ENCODE measurements at regions not wholly inside any gene's neighbourhood (a gene's known extent, or its start where the extent isn't known, plus 50 kb on each side); places are given as distances from the start of the nearest gene placed in this dataset.

- TF ChIP-seq EZH2 (IDR thresholded peaks at IDR 0.05; ENCODE audit: low read length, unreplicated experiment) = no peak
- no peak for TF ChIP-seq CTCF (conservative IDR thresholded peaks at IDR 0.05; ENCODE audit: low read depth, low read length)
These were observed 836.4 kb downstream of the SLC4A3 start for GRCh38 chr2:220463876-220464275.
